Right lobe of liver (tissue), 4 donors: ENCODE measurements at regions not wholly inside any gene's neighbourhood (a gene's known extent, or its start where the extent isn't known, plus 50 kb on each side); places are given as distances from the start of the nearest gene placed in this dataset.
"Not testable (repeated sequence)": the region's sequence is repeated elsewhere in the genome, so short reads cannot be mapped to it uniquely, and the experiment has no call there.

Experiments
- CTCF ChIP-seq, 4 donors: fragments of 200-600 bp in 3 of 4; fragments of 450-650 bp in 1 of 4; IDR thresholded peaks; one replicate each; pipeline versions ENCODE4 v1.5.1 to v1.8.0; 2016 to 2022; ENCODE audit warnings: antibody characterized with exemption in 4 of 4, mild to moderate bottlenecking in 2 of 4
- POLR2A ChIP-seq: fragments of 450-650 bp; IDR thresholded peaks from one replicate; pipeline ENCODE4 v1.6.1; 2017; ENCODE audit warnings: antibody characterized with exemption, mild to moderate bottlenecking
- donor health status: DM: no; HTN: no; CAD: no.
- donor health status: DM: no; HTN: no; CAD: no.
- donor health status: DM: no; HTN: yes; CAD: no.

- TF ChIP-seq CTCF (IDR thresholded peaks at IDR 0.05); POLR2A: not testable (repeated sequence)
Measured at GRCh38 chr13:72545895-72546294, 181.5 kb downstream of the MZT1 start.
